ENCODE measurements at regions not wholly inside any gene's neighbourhood (a gene's known extent, or its start where the extent isn't known, plus 50 kb on each side); places are given as distances from the start of the nearest gene placed in this dataset.

- TF ChIP-seq POLR2A (IDR thresholded peaks at IDR 0.05) (no peak), CTCF (IDR thresholded peaks at IDR 0.05) (no peak)
Observed at GRCh38 chr6:122007339-122007738, 392.1 kb upstream of the HSF2 start.

Data from ovary (tissue), 3 donors.